OCI-LY1 (cell line): ENCODE measurements at regions not wholly inside any gene's neighbourhood (a gene's known extent, or its start where the extent isn't known, plus 50 kb on each side); places are given as distances from the start of the nearest gene placed in this dataset.

Experiments used
- H2AFZ ChIP-seq: fragments of 200-600 bp; sonication (generic), shearing (Covaris generic); 2 replicates; pipeline ENCODE4 v1.6.0; 2014; ENCODE audit warnings: antibody characterized with exemption, mild to moderate bottlenecking, low read length
- H3F3A ChIP-seq: fragments of 200-600 bp; sonication (generic), shearing (Covaris generic); 2 replicates; pipeline ENCODE4 v1.6.0; 2014; ENCODE audit warnings: mild to moderate bottlenecking, antibody characterized with exemption, low read length, moderate library complexity; ENCODE audit not compliant: insufficient read depth
- H3K27ac ChIP-seq: fragments of 200-600 bp; sonication (generic); 2 replicates; pipeline ENCODE4 v1.5.1; 2014; ENCODE audit warnings: low read length, mixed run types, mild to moderate bottlenecking, low read depth; ENCODE audit not compliant: poor library complexity, severe bottlenecking
- H3K27me3 ChIP-seq: fragments of 200-600 bp; sonication (generic); 2 replicates; pipeline ENCODE4 v1.6.0; 2014; ENCODE audit warnings: antibody characterized with exemption, mild to moderate bottlenecking, low read length, moderate library complexity; ENCODE audit not compliant: insufficient read depth
- H3K36me3 ChIP-seq: fragments of 200-600 bp; sonication (generic); 2 replicates; pipeline ENCODE4 v1.6.1; 2014; ENCODE audit warnings: mild to moderate bottlenecking, antibody characterized with exemption, low read length, moderate library complexity, mixed read lengths; ENCODE audit not compliant: insufficient read depth
- H3K4me1 ChIP-seq: fragments of 200-600 bp; sonication (generic); 2 replicates; pipeline ENCODE4 v1.5.1; 2014; ENCODE audit warnings: mild to moderate bottlenecking, low read length, moderate library complexity; ENCODE audit not compliant: insufficient read depth, severe bottlenecking
- H3K4me2 ChIP-seq: fragments of 200-600 bp; sonication (generic), shearing (Covaris generic); 2 replicates; pipeline ENCODE4 v1.6.1; 2014; ENCODE audit warnings: low read length
- H3K4me3 ChIP-seq: fragments of 200-600 bp; sonication (generic); 2 replicates; pipeline ENCODE4 v1.5.1; 2014; ENCODE audit warnings: low read length, low read depth, mild to moderate bottlenecking, mixed read lengths; ENCODE audit not compliant: poor library complexity, severe bottlenecking
- H3K79me2 ChIP-seq: fragments of 200-600 bp; shearing (Covaris generic); 2 replicates; pipeline ENCODE4 v1.6.1; 2016; ENCODE audit warnings: mixed run types, low read length, mixed read lengths; ENCODE audit not compliant: insufficient read depth
- H3K9ac ChIP-seq: fragments of 200-600 bp; sonication (generic), shearing (Covaris generic); 2 replicates; pipeline ENCODE4 v1.6.1; 2014; ENCODE audit warnings: mild to moderate bottlenecking, low read length, mixed read lengths
- H3K9me2 ChIP-seq: fragments of 200-600 bp; sonication (generic), shearing (Covaris generic); 2 replicates; pipeline ENCODE4 v1.6.1; 2014; ENCODE audit warnings: low read depth, mild to moderate bottlenecking, low read length, mixed read lengths
- H3K9me3 ChIP-seq: fragments of 200-600 bp; shearing (Covaris generic); 2 replicates; pipeline ENCODE4 v1.6.1; 2014; ENCODE audit warnings: low read length, mixed read lengths
- H4K20me1 ChIP-seq: fragments of 200-600 bp; sonication (generic), shearing (Covaris generic); 2 replicates; pipeline ENCODE4 v1.6.0; 2016; ENCODE audit warnings: mild to moderate bottlenecking, low read length; ENCODE audit not compliant: insufficient read depth
- CTCF ChIP-seq: fragments of 200-600 bp; sonication (generic), shearing (Covaris generic); IDR thresholded peaks from 2 replicates; pipeline ENCODE4 v1.5.1; 2017; ENCODE audit warnings: mild to moderate bottlenecking, antibody characterized with exemption, low read length, moderate library complexity, mixed read lengths
- EZH2 ChIP-seq: fragments of 200-600 bp; sonication (generic), shearing (Covaris generic); IDR thresholded peaks from 2 replicates; pipeline ENCODE4 v1.8.0; 2017; ENCODE audit warnings: borderline replicate concordance, mixed run types, mild to moderate bottlenecking, antibody characterized with exemption, low read length, moderate library complexity, mixed read lengths

DNA sequence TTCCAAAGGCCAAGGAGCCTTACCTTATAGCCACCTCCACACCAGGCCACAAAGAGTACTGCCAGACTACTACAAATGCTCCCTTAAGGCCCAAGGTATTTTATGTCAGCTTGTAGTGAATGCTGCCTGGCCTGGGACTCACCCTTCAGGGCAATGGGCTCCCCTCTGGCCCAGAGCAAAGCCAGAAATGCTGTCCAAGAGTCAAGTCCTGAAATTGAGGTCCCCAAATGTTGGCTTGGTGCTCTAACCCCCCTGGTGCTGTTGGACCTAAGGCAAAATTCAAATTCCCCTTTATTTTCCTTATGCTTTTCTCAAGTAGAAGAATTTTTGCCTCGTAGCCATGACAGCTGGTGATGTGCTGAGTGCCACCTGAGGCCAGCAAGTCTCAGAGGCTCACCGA, 1354.3 kb upstream of the DIAPH2 start:
- Histone ChIP-seq H3K79me2 (no peaks in the 10 kb centered on the region), H2AFZ (no peak overlapping the region), H3K9me2 (no peaks in the 10 kb centered on the region), H3K4me2 (no peak overlapping the region), H3K27ac (no peak overlapping the region), H3K4me1 (no peaks in the 10 kb centered on the region), H3K36me3 (no peaks in the 10 kb centered on the region), H4K20me1 (no peaks in the 10 kb centered on the region), H3K9me3 (no peaks in the 10 kb centered on the region), H3K9ac (no peak overlapping the region), H3F3A (no peaks in the 10 kb centered on the region), H3K27me3 (no peaks in the 10 kb centered on the region), H3K4me3 (no peak overlapping the region)
- TF ChIP-seq EZH2 (no peak), CTCF (no peak)

DNA sequence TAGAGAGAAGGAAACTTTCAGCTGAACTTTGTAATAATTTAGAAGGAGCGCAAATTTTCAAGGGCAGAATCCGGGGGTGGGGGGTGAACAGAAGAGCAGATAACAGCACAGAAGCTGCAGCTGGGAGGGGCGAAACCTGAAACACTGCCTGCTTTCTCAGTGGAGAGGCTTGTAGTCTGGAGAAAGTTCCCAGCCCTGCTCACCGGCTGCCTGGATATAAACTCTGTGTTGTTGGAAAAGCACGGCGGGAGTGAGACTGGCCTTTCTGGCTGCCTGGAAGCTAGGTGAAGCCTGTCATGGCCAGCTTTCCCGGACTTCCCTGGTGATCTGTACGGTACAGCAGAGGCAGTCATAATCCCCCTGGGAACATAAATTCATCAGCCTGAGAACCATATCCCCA, 1352.1 kb upstream of the DIAPH2 start:
- Histone ChIP-seq H3K4me3 (no peak overlapping the region), H3K36me3 (no peaks in the 10 kb centered on the region), H3K9me3 (no peaks in the 10 kb centered on the region), H3K79me2 (no peaks in the 10 kb centered on the region), H2AFZ (no peak overlapping the region), H3K9ac (no peak overlapping the region), H3K4me2 (no peak overlapping the region), H3K27me3 (no peaks in the 10 kb centered on the region), H3K27ac (no peak overlapping the region), H4K20me1 (no peaks in the 10 kb centered on the region), H3K4me1 (no peaks in the 10 kb centered on the region), H3F3A (no peaks in the 10 kb centered on the region), H3K9me2 (no peaks in the 10 kb centered on the region)
- TF ChIP-seq CTCF, result no peak
- no peak for TF ChIP-seq EZH2

DNA sequence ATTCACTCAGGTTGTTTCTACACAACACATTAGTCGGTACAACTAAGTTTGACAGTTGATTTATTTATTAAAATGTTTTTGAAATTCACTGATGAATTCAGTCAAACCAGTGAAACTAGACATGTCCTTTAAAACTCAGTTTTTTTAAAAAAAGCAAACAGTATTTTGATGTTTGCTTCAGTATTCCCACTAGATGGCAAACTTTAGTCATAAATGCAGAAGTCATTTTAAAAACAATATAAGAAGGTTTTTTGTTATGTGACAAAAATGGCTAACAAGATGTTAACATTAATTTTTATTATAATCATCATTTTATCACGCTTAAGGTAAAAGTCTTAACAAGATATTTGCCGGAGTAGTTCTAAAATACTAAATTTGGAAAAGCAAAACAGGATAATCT, 1337.8 kb upstream of the DIAPH2 start:
- TF ChIP-seq EZH2 (no peak), CTCF (peak; percentile 27; the same call in 1 of the 2 replicates)
- Histone ChIP-seq H3K4me2 (no peak overlapping the region), H3K27me3 (no peaks in the 10 kb centered on the region), H3F3A (no peaks in the 10 kb centered on the region), H3K4me1 (no peaks in the 10 kb centered on the region), H3K36me3 (no peaks in the 10 kb centered on the region), H3K79me2 (no peaks in the 10 kb centered on the region), H3K9ac (no peak overlapping the region), H3K9me3 (no peaks in the 10 kb centered on the region), H3K9me2 (no peaks in the 10 kb centered on the region), H2AFZ (no peak overlapping the region), H3K27ac (no peak overlapping the region), H4K20me1 (no peaks in the 10 kb centered on the region), H3K4me3 (no peak overlapping the region)
